MM.1S (cell line): ENCODE measurements at regions not wholly inside any gene's neighbourhood (a gene's known extent, or its start where the extent isn't known, plus 50 kb on each side); places are given as distances from the start of the nearest gene placed in this dataset.

Source experiments
- DNase-seq: peaks from one replicate; pipeline ENCODE4 v3.0.0-alpha.2; 2015
- H2AFZ ChIP-seq: fragments of 300-600 bp; sonication (generic); 2 replicates; pipeline ENCODE4 v1.6.0; 2016; ENCODE audit warnings: antibody characterized with exemption, low read length
- H3F3A ChIP-seq: fragments of 300-600 bp; sonication (generic); 2 replicates; pipeline ENCODE4 v1.6.1; 2016; ENCODE audit warnings: mild to moderate bottlenecking, antibody characterized with exemption, low read length, moderate library complexity, mixed read lengths; ENCODE audit not compliant: insufficient read depth
- H3K27ac ChIP-seq: fragments of 300-600 bp; sonication (generic); 2 replicates; pipeline ENCODE4 v1.5.1; 2016; ENCODE audit warnings: mild to moderate bottlenecking, low read length
- H3K27me3 ChIP-seq: fragments of 300-600 bp; sonication (generic); replicated peaks from 2 replicates; pipeline ENCODE4 v1.6.0; 2016; ENCODE audit warnings: low read length; ENCODE audit not compliant: insufficient read depth
- H3K36me3 ChIP-seq: fragments of 300-600 bp; sonication (generic); replicated peaks from 2 replicates; pipeline ENCODE4 v1.6.1; 2016; ENCODE audit warnings: mild to moderate bottlenecking, low read length, mixed read lengths; ENCODE audit not compliant: insufficient read depth
- H3K4me1 ChIP-seq: fragments of 300-600 bp; sonication (generic); 2 replicates; pipeline ENCODE4 v1.6.1; 2016; ENCODE audit warnings: low read length, mixed read lengths
- H3K4me2 ChIP-seq: fragments of 300-600 bp; sonication (generic); 2 replicates; pipeline ENCODE4 v1.6.0; 2016; ENCODE audit warnings: low read depth, low read length
- H3K4me3 ChIP-seq: fragments of 300-600 bp; sonication (generic); 2 replicates; pipeline ENCODE4 v1.5.1; 2016; ENCODE audit warnings: low read length, mixed read lengths
- H3K79me2 ChIP-seq: fragments of 300-600 bp; sonication (generic); 2 replicates; pipeline ENCODE4 v1.6.1; 2016; ENCODE audit warnings: mixed run types, low read length, mixed read lengths
- H3K9ac ChIP-seq: fragments of 300-600 bp; sonication (generic); 2 replicates; pipeline ENCODE4 v1.6.1; 2016; ENCODE audit warnings: low read length, mixed read lengths
- H3K9me2 ChIP-seq: fragments of 300-600 bp; sonication (generic); replicated peaks from 2 replicates; pipeline ENCODE4 v1.6.1; 2016; ENCODE audit warnings: mild to moderate bottlenecking, low read length, mixed read lengths; ENCODE audit not compliant: insufficient read depth
- H3K9me3 ChIP-seq: fragments of 300-600 bp; sonication (generic); replicated peaks from 2 replicates; pipeline ENCODE4 v1.6.1; 2016; ENCODE audit warnings: mild to moderate bottlenecking, low read length, mixed read lengths; ENCODE audit not compliant: insufficient read depth
- H4K20me1 ChIP-seq: fragments of 300-600 bp; sonication (generic); 2 replicates; pipeline ENCODE4 v1.6.1; 2016; ENCODE audit warnings: mild to moderate bottlenecking, low read length, moderate library complexity, mixed read lengths; ENCODE audit not compliant: insufficient read depth
- CTCF ChIP-seq: fragments of 300-600 bp; sonication (generic); IDR thresholded peaks from 2 replicates; pipeline ENCODE4 v1.5.1; 2016; ENCODE audit warnings: antibody characterized with exemption, low read length, mixed read lengths
- EZH2 ChIP-seq: fragments of 300-600 bp; sonication (generic); optimal IDR thresholded peaks from 2 replicates; pipeline ENCODE3; 2017; ENCODE audit warnings: low read depth, mild to moderate bottlenecking, antibody characterized with exemption, low read length, mixed read lengths
- EZH2phosphoT487 ChIP-seq: fragments of 300-600 bp; sonication (generic); IDR thresholded peaks from 2 replicates; pipeline ENCODE4 v1.6.1; 2018; ENCODE audit warnings: antibody characterized with exemption, low read length

- no peaks in the 10 kb centered on the region for H3F3A ChIP-seq
- H3K4me1 ChIP-seq = no peaks in the 10 kb centered on the region
- TF ChIP-seq EZH2 = no peak
- no peak for TF ChIP-seq EZH2phosphoT487
- TF ChIP-seq CTCF = no peak
- H3K4me2 ChIP-seq = no peak overlapping the region
- no peaks in the 10 kb centered on the region for H3K9me3 ChIP-seq
- no peaks in the 10 kb centered on the region for H3K79me2 ChIP-seq
- H2AFZ ChIP-seq = no peak overlapping the region
- no peaks in the 10 kb centered on the region for H3K36me3 ChIP-seq
- H3K4me3 ChIP-seq = no peak overlapping the region
- H3K27ac ChIP-seq = no peak overlapping the region
- no peaks in the 10 kb centered on the region for H3K9me2 ChIP-seq
- no peaks in the 10 kb centered on the region for H3K27me3 ChIP-seq
- no peaks in the 10 kb centered on the region for H4K20me1 ChIP-seq
- DNase-seq = no peak
- no peak overlapping the region for H3K9ac ChIP-seq
These were observed 340.3 kb upstream of the ZNF385D start for GRCh38 chr3:22091329-22091728.

- no peak for DNase-seq
- Histone ChIP-seq H3K27me3 (no peaks in the 10 kb centered on the region), H3K79me2 (no peaks in the 10 kb centered on the region), H3K9me2 (no peaks in the 10 kb centered on the region), H3K36me3 (no peaks in the 10 kb centered on the region), H3K27ac (no peak overlapping the region), H3K4me2 (no peak overlapping the region), H2AFZ (no peak overlapping the region), H3K9me3 (no peaks in the 10 kb centered on the region), H3K4me1 (no peaks in the 10 kb centered on the region), H4K20me1 (no peaks in the 10 kb centered on the region), H3F3A (no peaks in the 10 kb centered on the region), H3K9ac (no peak overlapping the region), H3K4me3 (no peak overlapping the region)
- TF ChIP-seq EZH2 (no peak), CTCF (no peak), EZH2phosphoT487 (no peak)
These were observed 347.0 kb upstream of the ZNF385D start for GRCh38 chr3:22098021-22098420.

GRCh38 chr3:22101351-22101750 lies 350.3 kb upstream of the ZNF385D start:
- no peak overlapping the region for H3K9ac ChIP-seq
- TF ChIP-seq CTCF (no peak), EZH2phosphoT487 (no peak), EZH2 (no peak)
- no peaks in the 10 kb centered on the region for H4K20me1 ChIP-seq
- no peak overlapping the region for H2AFZ ChIP-seq
- no peak overlapping the region for H3K27ac ChIP-seq
- no peak for DNase-seq
- H3K4me1 ChIP-seq = no peaks in the 10 kb centered on the region
- H3K4me2 ChIP-seq = no peak overlapping the region
- no peaks in the 10 kb centered on the region for H3F3A ChIP-seq
- H3K9me2 ChIP-seq = no peaks in the 10 kb centered on the region
- H3K36me3 ChIP-seq = no peaks in the 10 kb centered on the region
- H3K27me3 ChIP-seq = no peaks in the 10 kb centered on the region
- no peaks in the 10 kb centered on the region for H3K9me3 ChIP-seq
- no peak overlapping the region for H3K4me3 ChIP-seq
- no peaks in the 10 kb centered on the region for H3K79me2 ChIP-seq

GRCh38 chr3:22101811-22102210 lies 350.8 kb upstream of the ZNF385D start:
- Histone ChIP-seq H3K4me2 (no peak overlapping the region), H3K79me2 (no peaks in the 10 kb centered on the region), H2AFZ (no peak overlapping the region), H3K9ac (no peak overlapping the region), H4K20me1 (no peaks in the 10 kb centered on the region), H3K9me2 (no peaks in the 10 kb centered on the region), H3F3A (no peaks in the 10 kb centered on the region), H3K9me3 (no peaks in the 10 kb centered on the region), H3K36me3 (no peaks in the 10 kb centered on the region), H3K4me1 (no peaks in the 10 kb centered on the region), H3K4me3 (no peak overlapping the region), H3K27me3 (no peaks in the 10 kb centered on the region), H3K27ac (no peak overlapping the region)
- no peak for DNase-seq
- TF ChIP-seq EZH2 (no peak), EZH2phosphoT487 (no peak), CTCF (no peak)
